ENCODE measurements at regions not wholly inside any gene's neighbourhood (a gene's known extent, or its start where the extent isn't known, plus 50 kb on each side); places are given as distances from the start of the nearest gene placed in this dataset.
"Not testable (repeated sequence)": the region's sequence is repeated elsewhere in the genome, so short reads cannot be mapped to it uniquely, and the experiment has no call there.

DNA sequence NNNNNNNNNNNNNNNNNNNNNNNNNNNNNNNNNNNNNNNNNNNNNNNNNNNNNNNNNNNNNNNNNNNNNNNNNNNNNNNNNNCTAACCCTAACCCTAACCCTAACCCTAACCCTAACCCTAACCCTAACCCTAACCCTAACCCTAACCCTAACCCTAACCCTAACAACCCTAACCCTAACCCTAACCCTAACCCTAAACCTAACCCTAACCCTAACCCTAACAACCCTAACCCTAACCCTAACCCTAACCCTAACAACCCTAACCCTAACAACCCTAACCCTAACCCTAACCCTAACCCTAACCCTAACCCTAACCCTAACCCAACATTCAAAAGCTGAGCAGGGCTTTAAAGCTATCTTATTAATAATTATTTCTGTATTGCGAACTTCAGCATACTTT, 182.5 kb upstream of the FAM20C start:
- DNase-seq (ENCODE audit: low read depth in 2 of 2), result not testable (repeated sequence)

DNA sequence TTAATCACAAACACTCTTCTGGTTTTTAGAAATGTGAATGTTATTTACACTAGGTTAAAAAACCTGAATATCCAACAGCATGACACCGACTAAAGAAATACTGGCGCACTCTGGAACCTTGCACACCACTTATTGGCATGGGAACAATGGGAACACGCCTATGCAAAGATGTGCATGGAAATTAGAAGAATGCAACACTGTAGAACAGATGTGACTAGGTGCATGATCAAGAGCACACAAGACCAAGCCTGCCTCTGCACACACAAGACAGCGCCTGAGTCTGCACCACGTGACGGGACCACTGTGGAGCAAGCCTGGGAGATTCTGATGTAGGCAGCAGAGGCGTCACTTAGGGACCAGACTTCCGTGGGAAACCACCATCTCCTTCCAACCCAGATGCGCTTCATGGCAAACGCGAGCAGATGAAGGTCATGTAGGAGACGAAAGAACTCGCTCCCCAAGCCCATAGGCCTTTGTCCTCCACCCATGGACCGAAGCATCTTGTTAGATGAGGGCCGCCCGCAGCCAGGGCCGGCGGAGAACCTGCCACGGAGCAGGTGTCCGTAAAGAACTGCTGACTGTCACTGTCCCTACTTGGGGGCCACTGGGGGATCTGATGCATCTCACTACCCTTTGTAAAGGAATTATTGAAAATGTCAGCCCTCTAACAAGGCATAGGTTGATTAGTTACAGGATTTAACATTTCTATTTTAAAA, 159.6 kb upstream of the FAM20C start:
- not testable (repeated sequence) for DNase-seq (ENCODE audit: low read depth in 2 of 2)

DNA sequence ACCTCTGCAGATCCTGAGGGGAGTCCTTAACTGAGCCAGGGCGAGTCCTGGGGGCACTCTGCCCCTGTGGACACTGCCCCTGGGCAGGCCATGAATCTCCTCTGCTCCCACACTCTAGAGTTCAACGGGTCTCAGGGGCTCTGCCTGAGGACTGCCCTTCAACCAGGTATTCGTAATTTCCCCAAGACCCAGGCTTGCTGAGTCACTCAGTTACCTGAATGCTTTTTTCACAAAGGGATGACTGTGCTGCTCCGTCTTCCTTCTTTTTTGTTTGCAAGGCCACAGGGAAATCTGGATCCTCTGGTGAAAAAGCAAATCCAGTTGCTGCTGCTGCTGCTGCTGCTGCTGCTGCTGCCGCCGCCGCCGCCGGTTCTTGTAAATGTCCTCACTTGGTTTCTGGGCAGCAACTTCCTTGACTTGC, 157.2 kb upstream of the FAM20C start:
- DNase-seq (ENCODE audit: low read depth in 2 of 2), result not testable (repeated sequence)

DNA sequence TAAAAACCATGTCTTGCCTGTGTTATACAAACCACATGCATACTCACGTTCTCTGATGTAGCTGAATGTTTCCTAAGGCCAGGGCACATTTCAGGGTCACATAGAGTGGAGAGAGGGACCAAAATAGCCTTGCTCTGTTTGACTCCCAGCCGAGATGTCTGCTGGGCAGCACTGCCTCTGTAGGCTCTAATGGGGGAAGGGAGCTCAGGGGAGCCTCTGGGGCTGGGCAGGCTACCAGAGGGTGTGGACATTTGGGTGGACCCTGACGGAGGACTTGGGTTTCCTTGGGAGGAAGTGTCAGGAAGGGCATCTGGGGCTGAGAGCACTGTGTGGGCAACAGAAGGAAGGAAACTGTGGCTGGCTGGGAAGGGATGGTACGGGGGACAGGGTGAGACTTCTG, 155.8 kb upstream of the FAM20C start:
- not testable (repeated sequence) for DNase-seq (ENCODE audit: low read depth in 2 of 2)

DNA sequence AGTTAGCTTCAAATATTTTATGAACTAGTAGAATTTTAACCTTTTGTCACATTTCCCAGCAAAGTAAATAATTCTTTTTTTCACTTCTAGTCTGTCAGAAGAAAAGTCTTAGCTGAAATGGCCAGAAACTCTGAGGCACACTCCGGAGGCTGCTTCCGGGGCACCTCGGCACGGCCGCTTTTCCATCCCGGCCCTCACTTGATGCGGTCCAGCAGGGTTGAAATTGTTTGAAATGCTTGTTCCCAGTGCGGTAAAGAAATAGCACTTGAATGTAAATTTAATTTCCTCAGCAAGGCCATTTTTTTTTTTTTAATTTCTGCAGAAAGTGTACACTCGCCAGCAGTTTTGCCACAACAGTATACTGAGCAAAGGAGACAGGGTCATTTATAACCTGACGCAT, 154.7 kb upstream of the FAM20C start:
- DNase-seq (ENCODE audit: low read depth in 2 of 2), result not testable (repeated sequence)

DNA sequence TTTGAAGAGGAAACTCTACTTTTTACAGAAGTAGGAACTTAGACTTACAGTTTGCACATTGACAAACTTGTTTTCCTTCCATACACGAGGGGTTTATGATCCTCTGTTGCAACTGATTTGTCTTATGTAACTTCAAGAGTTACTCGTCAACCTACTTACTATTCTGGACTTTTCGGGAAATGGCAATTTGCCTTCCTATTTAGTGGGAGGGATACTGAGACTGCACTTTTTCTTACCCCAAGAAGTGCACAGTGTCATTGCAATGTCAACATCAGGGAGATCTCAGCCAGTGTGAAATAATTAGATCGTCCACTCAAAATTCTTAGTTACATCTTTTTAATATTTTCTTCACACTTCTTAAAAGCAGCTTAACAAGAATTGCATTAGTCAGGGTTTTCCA, 153.9 kb upstream of the FAM20C start:
- not testable (repeated sequence) for DNase-seq (ENCODE audit: low read depth in 2 of 2)

DNA sequence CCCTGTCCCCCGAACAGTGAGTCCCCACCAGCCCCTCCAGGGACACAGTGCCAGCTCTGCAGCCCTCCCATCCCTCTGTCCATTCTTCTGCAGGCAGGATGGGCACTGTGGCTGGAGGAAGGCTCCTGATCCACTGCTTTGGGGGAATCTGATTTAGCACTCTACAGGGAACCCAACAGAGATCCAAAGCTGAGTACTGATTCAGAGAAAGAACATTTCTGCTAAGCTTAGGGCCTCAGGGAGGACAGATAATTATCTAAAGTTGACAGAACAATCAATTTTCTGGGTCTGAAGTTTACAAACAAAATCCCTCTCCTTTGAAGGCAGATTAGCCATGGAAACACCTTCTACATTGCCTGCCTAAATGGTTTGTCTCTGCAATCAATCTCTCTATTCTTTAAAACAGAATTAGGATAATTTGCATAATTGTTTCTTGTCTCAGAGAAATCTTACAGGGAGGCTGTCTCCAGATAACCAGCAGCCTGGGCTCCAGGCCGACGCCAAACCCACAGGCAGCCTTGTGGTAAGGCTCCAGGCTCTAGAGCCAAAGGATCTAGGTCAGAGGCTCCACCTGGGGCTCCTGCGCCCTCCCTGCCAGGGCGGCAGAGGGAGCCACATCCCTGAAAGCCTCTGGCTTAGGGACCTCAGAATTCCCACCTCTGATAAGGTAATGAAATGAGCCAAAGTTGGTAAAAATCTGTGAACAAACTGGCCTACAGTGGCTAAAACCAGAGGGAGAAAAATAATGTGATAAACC, 152.2 kb upstream of the FAM20C start:
- not testable (repeated sequence) for DNase-seq (ENCODE audit: low read depth in 2 of 2)

DNA sequence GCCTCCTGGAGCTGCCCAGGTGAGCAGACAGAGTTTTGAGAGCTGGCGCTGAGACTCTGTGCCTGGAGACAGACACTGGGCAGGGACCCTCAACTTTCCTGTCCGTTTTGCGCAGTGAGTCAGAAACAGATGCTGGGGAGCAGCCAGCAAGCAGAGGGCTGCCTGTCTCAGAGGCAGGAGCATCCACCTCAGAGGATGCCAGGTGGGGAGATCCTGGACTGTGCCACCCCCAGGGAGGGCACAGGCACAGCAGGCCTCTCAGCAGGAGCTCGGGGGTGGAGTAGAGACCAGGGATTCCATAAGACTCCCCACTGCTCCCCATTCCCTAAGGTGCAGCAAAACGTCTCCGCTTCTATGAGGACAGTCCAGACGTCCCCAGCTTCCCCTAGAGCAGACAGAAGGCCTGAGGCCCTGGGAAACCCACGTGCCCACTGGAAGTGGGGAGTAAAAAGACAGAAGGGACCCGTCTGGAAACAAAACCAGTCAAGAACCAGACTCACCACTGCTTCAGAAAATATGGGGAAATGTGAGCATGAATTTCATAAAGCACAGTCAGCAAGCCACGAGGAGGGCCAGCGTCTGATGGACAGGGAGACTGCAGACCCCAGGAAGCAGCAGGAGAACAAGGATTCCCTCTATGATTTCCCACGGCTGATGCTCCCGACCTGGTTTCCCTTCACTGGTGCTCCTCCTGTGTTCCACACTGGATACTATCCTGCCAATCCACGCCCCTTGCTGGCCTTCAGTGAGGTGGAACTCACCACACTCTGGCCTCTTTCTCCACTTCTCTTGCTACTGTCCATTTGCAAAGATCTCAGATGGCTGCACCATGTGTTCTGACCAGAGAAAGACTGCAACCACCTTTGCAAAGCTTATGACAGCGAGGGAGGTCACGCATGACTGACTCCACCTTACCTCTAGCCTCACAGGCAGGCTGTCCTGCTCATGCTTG, 151.3 kb upstream of the FAM20C start:
- DNase-seq (ENCODE audit: low read depth in 2 of 2), result no peak

DNA sequence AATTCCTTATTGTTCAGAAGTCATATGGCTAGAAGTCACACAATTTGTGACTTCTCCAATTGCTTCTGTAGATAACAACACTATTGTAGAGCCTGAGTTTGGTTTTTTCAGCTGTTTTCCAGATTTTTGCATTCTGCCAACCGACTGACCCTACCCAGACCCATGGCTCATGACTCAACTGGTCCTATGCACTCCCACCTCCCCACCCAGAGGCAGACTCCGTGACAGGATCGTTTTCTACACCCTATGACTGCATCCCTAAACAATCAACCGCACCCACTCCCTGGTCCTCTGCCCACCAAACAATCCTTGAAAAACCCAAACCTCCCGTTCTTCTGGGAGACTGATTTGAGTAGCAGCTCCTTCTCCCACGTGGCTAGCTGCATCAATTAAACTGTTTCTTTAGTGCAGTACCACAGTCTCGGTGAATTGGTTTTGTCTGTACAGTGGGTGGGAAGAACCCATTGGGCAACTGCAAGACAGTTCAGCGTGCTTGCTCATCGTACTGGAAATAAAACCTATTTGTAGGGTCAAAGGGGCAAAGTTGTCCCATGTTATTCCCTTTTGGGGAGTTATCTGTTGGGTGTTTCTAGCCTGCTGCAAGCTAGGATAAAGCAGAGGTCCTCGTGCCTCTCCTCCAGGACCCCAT, 150.3 kb upstream of the FAM20C start:
- no peak for DNase-seq (ENCODE audit: low read depth in 2 of 2)

DNA sequence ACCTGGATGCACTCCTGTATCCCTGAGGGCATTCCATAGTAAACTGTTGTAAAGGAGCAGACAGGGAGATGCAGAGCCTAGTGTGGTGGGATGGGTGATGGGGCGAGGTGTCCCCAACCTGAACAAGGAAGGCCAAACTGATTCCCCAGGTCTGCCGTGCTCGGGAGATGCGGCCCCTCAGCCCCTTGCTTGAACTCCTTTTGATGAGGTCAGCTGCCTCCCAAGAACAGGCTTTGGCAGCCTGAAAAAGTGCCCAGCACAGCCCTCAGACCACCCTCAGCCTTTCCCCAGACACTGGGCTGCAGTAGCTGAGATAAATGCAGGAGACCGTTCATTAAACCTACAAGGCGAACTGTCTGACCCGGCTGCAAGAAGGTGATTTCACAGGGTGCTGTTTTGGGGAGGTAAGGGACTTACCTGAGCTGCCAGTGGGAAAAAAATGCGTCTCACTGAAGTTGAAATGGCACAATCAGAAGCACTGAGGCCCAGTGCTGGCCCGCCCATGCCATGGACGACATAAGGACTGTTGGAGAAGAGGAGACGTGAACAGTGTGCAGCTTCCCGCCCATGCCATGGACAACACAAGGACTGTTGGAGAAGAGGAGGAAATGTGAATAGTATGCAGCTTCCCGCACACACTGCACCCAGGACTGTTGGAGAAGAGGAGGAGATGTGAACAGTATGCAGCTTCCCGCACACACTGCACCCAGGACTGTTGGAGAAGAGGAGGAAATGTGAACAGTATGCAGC, 148.4 kb upstream of the FAM20C start:
- no peak for DNase-seq (ENCODE audit: low read depth in 2 of 2)

DNA sequence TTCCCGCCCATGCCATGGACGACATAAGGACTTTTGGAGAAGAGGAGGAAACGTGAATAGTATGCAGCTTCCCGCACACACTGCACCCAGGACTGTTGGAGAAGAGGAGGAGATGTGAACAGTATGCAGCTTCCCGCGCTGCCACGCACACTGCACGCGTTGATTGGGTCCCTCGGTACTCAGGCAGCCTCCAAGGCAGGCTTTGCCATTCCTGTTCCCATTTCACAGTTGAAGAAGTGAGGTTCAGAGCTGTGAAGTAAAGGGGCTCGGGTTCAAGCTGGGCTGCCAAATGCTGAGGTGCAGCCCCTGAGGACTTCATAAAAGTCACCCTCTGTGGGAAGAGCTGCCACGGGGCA, 147.9 kb upstream of the FAM20C start:
- no peak for DNase-seq (ENCODE audit: low read depth in 2 of 2)

DNA sequence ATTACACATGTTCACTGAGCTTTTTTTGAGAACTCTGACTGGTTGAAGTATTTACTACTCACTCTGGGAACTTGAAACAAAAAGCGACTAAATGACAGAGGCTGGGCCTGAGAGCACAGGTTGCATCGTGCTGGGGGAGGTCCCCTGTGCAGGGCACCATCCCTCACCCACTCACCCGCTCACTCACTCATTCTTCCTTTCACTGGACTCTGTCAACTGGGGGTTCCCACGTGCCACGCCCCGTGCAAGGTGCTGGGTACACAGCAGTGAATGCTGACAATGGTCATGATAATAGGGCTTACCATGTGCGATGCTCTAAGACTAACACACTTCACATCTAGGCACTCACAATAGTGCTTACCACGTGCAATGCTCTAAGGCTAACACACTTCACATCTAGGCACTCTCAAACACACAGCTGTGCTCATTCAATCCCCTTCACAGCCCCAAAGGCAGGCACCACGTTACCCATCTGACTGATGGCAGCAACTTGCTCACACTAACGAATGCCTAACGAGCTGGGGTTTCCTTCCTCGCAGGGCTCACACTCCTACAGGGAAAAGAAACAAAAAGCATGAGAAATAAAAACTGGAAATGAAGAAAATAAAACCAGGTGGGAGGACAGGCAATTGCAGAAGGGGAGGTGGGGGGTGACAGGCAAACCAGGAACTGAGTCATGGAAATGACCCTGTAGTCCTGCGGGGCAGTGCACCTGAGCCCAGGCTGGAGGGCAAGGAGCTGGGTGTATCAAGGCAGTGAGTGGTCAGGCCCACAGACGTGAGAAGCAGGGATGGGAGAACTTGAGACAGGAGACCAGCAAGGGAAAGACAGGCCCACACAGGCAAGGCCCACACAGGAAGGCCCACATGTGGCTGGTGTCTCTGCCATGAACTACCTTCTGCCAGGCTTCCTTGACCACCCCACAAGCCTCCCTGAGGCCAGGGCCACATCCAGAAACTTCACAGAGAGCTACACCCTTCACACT, 147.0 kb upstream of the FAM20C start:
- no peak for DNase-seq (ENCODE audit: low read depth in 2 of 2)

DNA sequence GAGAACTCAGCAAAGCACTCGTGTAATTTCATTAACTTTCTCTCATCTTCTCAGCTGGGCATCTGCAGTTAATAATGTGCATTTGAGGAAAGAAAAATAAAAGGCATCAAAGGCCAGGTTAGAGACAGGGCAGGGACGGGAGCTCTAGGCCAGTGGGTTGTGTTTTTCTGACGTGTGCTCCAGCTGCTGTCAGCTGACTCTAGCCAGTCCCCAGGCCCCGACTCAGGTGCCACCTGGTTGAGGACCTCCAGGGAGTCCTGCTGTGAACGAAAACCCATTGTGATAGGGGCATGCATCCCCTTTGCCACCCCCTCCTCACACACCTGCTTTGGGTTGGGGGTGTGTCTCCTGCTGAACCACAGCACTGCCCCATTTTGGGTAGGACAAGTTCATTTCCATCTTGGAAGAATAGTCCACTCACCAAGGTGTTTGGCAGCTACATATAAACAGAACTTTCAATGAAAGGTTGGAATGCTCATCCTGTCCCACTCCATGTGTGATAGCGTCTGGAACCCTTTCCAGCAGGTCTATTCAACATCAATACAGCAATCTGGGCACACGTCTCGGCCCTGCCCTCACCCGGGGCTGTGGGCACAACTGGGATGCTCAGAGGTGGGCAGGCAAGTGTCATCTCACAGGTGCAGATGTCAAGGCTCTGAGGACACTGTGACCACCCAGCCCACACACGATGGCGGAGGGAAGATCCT, 146.1 kb upstream of the FAM20C start:
- no peak for DNase-seq (ENCODE audit: low read depth in 2 of 2)

DNA sequence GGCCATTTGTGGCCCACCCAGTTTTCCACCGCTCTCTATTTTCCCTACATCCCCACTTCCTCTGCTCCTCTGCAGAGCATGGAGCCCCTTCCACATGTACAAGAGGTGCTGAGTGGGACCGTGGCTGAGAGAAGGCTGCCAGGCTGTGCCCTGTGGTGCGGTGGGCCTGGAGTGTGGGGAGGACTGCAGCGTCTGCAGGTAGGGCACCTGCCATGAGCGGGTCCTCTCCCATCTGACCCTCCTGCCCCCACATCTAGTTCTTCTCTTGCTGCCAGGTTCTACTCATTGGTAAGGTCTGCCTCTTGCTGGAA, 145.6 kb upstream of the FAM20C start:
- no peak for DNase-seq (ENCODE audit: low read depth in 2 of 2)

DNA sequence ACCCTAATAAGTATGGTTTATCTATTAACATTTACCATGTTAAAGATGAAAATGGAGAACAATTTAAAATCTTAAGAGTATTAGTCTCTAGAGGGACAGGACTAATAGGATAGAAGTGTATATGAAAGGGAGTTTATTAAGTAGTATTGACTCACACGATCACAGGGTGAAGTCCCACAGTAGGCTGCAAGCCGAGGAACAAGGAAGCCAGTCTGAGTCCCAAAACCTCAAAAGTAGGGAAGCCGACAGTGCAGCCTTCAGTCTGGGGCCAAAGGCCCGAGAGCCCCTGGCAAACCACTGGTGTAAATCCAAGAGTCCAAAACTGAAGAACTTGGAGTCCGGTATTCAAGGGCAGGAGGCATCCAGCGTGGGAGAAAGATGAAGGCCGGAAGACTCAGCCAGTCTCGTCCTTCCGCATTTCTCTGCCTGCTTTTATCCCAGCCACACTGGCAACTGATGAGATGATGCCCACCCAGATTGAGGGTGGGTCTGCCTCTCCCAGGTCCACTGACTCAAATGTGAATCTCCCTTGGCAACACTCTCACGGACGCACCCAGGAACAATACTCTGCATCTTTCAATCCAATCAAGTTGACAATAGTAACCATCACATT, 140.8 kb upstream of the FAM20C start:
- DNase-seq (ENCODE audit: low read depth in 2 of 2), result no peak

DNA sequence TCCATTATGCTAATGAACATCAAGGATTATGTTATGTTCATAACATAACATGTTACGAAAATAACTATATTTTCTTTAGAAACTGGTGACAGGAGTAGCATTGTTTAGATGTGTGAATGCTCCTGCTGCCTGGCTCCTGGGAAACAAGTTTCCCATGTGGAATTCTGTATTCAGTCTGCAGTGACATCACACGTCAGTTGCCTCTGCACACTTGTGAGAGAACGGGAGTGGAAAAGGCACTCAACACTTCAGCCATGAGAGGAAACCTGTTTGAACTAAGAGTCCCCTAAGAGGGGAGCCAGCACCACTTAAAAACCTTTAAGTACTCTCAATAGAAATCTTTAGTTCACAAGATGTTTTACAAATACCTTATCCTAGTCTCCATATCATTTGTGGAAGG, 140.3 kb upstream of the FAM20C start:
- no peak for DNase-seq (ENCODE audit: low read depth in 2 of 2)

DNA sequence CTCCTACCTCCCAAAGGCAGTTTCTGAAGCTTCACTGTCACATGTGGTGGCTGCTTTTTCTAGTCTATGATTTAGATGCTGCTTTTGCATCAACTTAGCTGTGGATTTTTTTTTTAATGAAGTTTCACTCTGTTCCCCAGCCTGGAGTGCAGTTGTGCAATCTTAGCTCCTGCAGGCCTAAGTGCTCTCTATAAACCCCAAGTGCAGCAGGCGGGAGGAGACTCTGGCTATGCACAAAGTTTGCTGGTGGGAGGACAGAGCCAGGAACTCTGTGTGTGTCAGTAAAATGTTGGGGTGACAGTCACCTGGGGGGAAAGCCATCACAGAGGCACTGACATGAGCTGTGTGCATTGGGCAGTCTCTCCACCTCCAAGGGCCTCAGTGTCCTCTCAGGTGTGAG, 138.8 kb upstream of the FAM20C start:
- DNase-seq (ENCODE audit: low read depth in 2 of 2), result no peak

DNA sequence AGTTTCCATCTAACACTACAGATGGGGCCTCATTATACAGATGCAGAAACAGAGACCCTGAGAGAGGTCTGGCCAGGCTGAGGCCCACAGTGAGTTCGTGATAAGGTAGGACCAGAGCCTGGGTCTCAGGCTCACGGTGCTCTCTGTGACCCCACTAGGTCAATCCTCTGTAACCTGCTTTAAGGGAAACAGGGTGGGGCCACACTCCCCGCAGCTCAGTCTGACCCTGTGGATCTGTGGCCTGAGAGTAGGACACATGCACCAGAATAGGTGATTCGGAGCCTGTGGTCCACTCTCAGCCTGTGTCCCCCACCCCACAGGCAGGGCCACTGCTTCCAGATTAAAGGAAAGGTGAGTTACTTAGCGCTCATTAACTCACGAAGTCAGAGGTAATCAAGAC, 137.8 kb upstream of the FAM20C start:
- no peak for DNase-seq (ENCODE audit: low read depth in 2 of 2)

All from dermis microvascular lymphatic vessel endothelial cell (primary cell).